Ishikawa (cell line): ENCODE measurements at regions not wholly inside any gene's neighbourhood (a gene's known extent, or its start where the extent isn't known, plus 50 kb on each side); places are given as distances from the start of the nearest gene placed in this dataset.

Source experiments
- CEBPB ChIP-seq: IDR thresholded peaks from 2 replicates; pipeline ENCODE4 v1.6.1; 2012
- CREB1 ChIP-seq: IDR thresholded peaks from 2 replicates; pipeline ENCODE4 v1.6.1; 2012; ENCODE audit warnings: low read depth
- EGR1 ChIP-seq: IDR thresholded peaks from 2 replicates; pipeline ENCODE4 v1.6.1; 2012
- EP300 ChIP-seq: IDR thresholded peaks from 2 replicates; pipeline ENCODE4 v1.6.1; 2012; ENCODE audit warnings: borderline replicate concordance
- FOXM1 ChIP-seq: IDR thresholded peaks from 2 replicates; pipeline ENCODE4 v1.6.1; 2012; ENCODE audit warnings: low read depth, borderline replicate concordance
- MAX ChIP-seq: IDR thresholded peaks from 2 replicates; pipeline ENCODE4 v1.6.1; 2012
- NFIC ChIP-seq: IDR thresholded peaks from 2 replicates; pipeline ENCODE4 v1.6.1; 2012
- RAD21 ChIP-seq: IDR thresholded peaks from 2 replicates; pipeline ENCODE4 v1.6.1; 2012; ENCODE audit warnings: low read depth
- REST ChIP-seq: IDR thresholded peaks from 2 replicates; pipeline ENCODE4 v1.6.1; 2012; ENCODE audit warnings: low read depth, mild to moderate bottlenecking
- TAF1 ChIP-seq: IDR thresholded peaks from 2 replicates; pipeline ENCODE4 v1.6.1; 2012; ENCODE audit warnings: low read depth, mild to moderate bottlenecking
- TCF12 ChIP-seq: IDR thresholded peaks from 2 replicates; pipeline ENCODE4 v1.6.1; 2012; ENCODE audit warnings: low read depth
- TEAD4 ChIP-seq: IDR thresholded peaks from 2 replicates; pipeline ENCODE4 v1.6.1; 2012
- USF1 ChIP-seq: IDR thresholded peaks from 2 replicates; pipeline ENCODE4 v1.6.1; 2012
- YY1 ChIP-seq: IDR thresholded peaks from 2 replicates; pipeline ENCODE4 v1.6.1; 2012; ENCODE audit warnings: low read depth
- ZBTB7A ChIP-seq: IDR thresholded peaks from 2 replicates; pipeline ENCODE4 v1.6.1; 2012; ENCODE audit warnings: low read depth

- TF ChIP-seq MAX (no peak), NFIC (no peak), TCF12 (no peak)
Measured at GRCh38 chrX:23061116-23061515, 61.4 kb downstream of the DDX53 start.

GRCh38 chrX:23062359-23062758, 62.6 kb downstream of the DDX53 start:
- TF ChIP-seq TCF12 (no peak), ZBTB7A (no peak), CEBPB (no peak), TEAD4 (no peak)

GRCh38 chrX:23066588-23067281, 67.0 kb downstream of the DDX53 start:
- no peak for TF ChIP-seq USF1
- TF ChIP-seq CEBPB = no peak
- no peak for TF ChIP-seq FOXM1
- no peak for TF ChIP-seq REST
- no peak for TF ChIP-seq TAF1
- TF ChIP-seq YY1 = no peak
- TF ChIP-seq MAX = no peak
- no peak for TF ChIP-seq NFIC
- no peak for TF ChIP-seq EP300
- no peak for TF ChIP-seq TEAD4
- no peak for TF ChIP-seq RAD21
- no peak for TF ChIP-seq CREB1
- TF ChIP-seq TCF12 = no peak
- no peak for TF ChIP-seq EGR1
- TF ChIP-seq ZBTB7A = no peak

GRCh38 chrX:23079347-23079746, 79.6 kb downstream of the DDX53 start:
- TF ChIP-seq FOXM1 = no peak

- TF ChIP-seq FOXM1 = no peak
- no peak for TF ChIP-seq USF1
- TF ChIP-seq RAD21 = no peak
- TF ChIP-seq MAX = no peak
- no peak for TF ChIP-seq NFIC
- TF ChIP-seq CEBPB = no peak
- no peak for TF ChIP-seq REST
- TF ChIP-seq ZBTB7A = no peak
- TF ChIP-seq EGR1 = no peak
- no peak for TF ChIP-seq TEAD4
- no peak for TF ChIP-seq TAF1
- TF ChIP-seq EP300 = no peak
- TF ChIP-seq CREB1 = no peak
Measured at GRCh38 chrX:23100826-23101225, 101.1 kb downstream of the DDX53 start.

GRCh38 chrX:23103546-23103945, 103.8 kb downstream of the DDX53 start:
- TF ChIP-seq TEAD4 (no peak), NFIC (no peak), USF1 (no peak), CREB1 (no peak), TAF1 (no peak), EP300 (no peak)
